Inflammatory macrophage treated with lipopolysaccharide for 1 hour (primary cell): ENCODE measurements at regions not wholly inside any gene's neighbourhood (a gene's known extent, or its start where the extent isn't known, plus 50 kb on each side); places are given as distances from the start of the nearest gene placed in this dataset.

Experiments
- DNase-seq, 2 donors: peaks; one replicate each; pipeline ENCODE4 v3.0.0-alpha.2; 2020 to 2022

DNA sequence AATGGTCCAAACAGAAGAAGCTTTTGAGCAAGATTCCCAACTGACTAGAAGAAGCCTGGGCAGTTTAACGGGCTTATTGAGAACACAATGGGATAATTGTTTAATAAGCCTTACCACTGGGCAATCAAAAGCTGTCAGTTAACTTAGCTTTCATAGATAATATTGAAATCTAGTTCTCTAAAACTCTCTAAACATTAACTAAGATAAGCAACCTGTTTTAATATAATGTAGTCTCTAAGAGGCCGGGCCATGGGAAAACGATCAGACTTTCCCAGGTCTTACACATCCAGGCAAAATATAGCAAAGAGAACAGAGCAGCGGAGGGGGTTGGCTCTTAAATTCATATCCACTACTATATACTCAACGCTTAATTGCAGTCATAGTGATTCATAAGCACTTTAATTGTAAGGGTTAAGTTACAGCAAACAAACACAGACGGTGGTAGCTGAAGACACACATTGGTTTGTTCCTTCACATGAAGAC is 128.0 kb upstream of the FAM83B start:
- no peak for DNase-seq

DNA sequence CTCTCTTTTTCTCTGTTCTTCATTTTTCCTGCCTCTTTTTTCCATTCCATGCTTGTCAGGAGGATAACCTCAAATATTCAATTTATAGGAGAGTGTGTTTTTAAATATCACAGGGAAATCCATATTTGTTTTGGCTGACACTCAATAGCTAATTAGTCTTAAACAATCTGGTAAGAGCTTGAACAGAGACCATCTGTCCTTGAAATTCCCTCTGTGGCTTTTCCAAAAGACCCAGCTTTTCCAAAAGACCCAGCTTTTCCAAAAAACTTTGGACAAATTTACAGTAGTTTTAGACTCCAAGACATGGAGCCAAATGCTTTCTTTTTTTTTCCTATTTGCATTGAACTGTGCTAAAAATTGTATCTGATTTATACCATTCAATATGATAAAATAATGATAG is 127.4 kb upstream of the FAM83B start:
- no peak for DNase-seq

DNA sequence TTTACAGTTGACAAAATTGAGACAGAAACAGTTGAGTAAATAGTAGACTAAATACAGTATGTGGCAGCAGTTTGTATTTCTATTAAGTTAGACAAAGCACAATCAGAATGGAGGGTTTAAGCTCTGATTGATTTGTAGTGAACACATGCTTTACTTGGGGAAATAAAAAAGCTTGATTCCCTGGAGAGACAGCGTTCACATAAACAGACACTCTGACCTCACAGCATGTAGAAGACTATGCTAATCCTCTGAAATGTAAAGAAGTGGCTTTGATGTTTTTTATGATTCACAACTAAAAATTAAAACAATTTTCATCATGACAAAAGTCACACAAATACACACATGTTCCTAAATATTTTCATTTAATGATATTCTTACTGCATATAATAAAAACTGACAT is 126.9 kb upstream of the FAM83B start:
- no peak for DNase-seq

DNA sequence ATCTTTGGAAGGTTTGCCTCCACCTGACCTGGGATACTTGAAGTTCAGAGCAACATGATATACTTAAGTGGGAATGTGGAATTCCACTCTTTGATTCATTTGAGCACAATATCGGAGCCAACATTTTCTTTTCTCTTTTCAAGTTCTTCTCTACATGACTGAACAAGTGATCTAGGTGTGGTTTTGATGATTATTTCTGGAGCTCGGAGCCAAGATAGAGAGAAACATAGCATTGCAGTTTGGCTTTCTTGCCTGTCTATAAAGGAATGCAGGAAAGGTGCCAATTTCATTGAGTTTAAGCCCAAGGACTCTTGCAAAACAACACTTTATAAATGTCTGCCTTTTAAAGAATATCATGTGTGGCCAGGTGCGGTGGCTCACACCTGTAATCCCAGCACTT is 124.2 kb upstream of the FAM83B start:
- DNase-seq: no peak

DNA sequence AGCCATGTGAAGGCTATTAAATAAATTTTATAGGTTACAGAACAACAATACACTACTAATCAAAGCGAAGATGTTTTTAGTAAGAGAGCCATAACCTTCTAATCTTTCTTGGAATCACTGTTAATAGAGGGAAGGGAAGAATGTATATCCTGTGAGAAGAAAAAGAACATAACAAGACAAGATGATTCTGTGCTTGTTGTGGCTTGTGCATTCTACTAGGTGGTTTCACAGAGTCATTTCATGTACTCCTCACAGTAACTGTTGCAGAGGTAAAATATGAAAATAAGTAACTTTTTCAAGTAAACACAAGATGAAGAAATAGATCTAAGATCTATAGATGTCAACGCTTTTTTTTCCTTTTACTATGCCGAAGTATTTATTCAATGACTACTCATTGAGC is 116.9 kb upstream of the FAM83B start:
- no peak for DNase-seq

DNA sequence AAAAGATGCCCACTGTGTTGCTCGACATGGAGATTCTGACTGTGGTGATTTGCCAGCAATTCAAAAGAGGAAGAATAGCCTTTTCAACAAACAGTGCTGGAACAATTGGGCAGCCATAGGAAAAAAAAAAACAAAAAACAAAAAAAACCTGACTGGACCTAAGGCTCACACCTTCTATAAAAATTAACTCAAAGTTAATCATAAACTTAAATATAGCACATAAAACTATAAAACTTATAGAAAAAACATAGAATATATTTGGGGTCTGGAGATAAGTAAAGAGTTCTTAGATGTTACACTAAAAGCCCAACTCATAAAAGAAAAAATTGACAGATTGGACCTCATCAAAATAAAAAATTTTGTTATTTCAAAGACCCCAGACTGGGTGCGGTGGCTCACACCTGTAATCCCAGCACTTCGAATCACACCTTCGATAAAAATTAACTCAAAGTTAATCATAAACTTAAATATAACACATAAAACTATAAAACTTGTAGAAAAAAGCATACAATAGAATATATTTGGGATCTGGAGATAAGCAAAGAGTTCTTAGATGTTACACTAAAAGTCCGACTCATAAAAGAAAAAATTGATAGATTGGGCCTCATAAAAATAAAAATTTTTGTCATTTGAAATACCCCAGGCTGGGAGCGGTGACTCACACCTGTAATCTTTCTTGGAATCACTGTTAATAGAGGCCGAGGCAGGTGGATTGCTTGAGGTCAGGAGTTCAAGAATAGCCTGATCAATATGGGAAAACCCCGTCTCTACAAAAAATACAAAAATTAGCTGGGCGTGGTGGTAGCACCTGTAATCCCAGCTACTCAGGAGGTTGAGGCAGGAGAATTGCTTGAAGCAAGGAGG is 115.6 kb upstream of the FAM83B start:
- DNase-seq: no peak

DNA sequence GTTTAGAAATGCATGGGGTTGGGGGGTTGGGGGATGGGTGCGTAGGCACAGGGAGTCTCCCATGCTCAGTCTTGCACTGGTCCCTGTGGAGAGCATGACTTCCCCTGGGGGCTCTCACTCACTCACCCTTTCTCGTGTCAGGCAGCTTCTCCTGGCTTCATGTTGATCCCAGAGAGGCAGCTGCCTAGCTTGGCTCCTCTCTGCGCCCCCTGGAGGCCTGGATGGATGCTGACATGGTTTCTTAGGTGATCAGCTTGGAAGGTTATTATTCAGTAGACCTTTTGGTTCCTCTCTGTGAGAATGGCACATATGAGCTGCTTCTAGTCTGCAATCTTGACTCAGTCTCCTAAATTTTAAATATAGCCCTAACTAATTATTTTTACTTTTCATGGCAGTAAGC is 109.3 kb upstream of the FAM83B start:
- DNase-seq: no peak

DNA sequence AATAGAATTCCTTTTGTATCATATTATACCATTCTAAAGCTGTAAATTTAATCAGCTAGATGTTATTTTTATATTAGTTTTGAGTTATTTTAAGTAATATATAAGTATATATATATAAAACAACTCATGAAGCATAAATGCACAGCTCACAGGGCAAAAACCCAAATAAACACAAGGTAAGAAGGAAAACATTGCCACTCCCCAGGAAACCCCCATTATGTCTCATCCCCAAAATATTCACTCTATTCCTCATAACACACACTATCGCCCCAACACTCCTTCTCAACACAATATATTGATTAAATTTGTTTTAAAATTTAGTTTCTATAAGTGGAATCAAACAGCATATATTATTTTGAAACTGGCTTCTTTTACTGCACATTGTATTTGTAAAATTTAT is 98.6 kb upstream of the FAM83B start:
- DNase-seq: no peak

DNA sequence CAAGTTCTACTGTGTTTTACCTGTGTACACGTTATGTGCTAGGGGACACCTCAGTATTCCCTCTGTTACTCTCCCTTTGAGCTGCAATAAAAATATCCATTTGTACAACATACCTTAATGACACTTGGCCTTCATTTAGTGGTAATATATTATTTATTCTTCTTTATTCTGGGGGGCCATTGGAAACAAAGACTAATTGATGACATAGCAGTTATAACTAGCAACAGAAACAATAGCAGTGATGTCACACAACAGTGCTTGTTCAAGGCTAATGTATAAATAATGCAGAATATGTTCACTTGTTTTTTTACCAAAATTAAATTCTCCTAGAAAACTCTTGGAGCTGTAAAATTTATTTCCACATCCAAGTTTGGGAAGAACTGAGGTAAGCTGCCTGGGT is 92.2 kb upstream of the FAM83B start:
- DNase-seq: no peak

DNA sequence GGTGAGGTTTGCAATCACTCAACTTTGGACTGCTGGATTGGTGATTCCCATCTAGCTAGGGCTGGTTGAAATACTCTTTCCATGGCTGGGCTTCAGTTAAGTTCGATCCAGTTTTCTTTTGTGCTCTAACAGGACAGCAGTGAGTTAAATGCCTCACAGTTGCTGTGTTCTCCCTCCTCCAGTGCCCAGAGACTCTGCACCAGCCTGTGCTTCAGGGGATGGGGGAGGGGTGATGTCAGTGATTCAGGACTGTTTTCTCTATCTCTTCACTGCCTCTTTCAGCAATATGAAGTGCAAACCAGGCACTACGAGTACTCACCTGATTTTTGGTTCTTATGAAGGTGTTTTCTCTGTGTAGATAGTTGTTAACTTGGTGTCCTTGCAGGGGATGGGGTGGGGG is 88.2 kb upstream of the FAM83B start:
- no peak for DNase-seq

DNA sequence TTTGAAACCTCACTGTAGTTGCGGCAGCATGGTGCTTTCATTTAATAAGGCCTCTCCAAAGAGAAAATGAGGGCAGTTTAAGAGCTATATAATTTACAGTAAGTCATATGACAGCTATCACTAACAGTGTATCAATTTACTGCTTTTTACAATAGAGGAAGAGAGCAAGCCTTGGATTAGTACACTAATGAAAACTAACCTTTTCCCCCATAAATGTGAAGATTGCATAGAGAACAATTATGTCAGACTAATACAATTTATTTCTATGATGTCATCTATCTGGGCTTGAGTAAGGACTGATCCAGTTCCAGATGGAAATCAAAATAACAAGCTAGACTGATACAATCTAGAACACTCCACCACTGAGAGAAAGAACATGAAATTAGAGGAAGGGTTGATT is 78.1 kb upstream of the FAM83B start:
- no peak for DNase-seq

DNA sequence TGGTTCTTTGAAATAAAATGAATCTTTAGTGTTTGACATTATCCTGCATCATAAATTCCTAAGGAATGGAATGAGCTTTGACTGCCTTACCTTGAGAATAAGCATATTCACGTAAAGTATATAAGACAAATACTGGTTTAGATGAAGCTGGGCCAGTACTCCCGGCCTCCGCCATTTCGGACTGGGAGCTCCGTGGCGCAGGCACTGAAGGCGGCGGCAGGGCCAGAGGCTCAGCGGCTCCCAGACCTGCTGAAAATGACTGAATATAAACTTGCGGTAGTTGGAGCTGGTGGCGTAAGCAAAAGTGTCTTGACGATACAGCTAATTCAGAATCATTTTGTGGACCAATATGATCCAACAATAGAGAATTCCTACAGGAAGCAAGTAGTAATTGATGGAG is 76.2 kb upstream of the FAM83B start:
- DNase-seq: no peak

DNA sequence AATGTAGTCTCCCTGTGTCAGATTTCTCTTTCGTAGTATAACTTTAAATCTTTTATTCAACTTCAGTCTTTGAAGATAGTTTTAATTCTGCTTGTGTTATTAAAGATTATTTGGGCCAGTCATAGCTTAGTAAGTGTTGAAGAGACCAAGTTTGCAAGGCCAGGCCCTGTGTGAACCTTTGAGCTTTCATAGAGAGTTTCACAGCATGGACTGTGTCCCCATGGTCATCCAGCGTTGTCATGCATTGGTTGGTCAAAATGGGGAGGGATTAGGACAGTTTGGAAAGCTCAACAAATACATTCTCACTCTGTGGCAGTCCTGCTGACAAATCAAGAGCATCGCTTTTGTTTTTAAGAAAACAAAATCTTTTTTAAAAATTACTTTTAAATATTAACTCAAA is 74.6 kb upstream of the FAM83B start:
- DNase-seq: no peak

DNA sequence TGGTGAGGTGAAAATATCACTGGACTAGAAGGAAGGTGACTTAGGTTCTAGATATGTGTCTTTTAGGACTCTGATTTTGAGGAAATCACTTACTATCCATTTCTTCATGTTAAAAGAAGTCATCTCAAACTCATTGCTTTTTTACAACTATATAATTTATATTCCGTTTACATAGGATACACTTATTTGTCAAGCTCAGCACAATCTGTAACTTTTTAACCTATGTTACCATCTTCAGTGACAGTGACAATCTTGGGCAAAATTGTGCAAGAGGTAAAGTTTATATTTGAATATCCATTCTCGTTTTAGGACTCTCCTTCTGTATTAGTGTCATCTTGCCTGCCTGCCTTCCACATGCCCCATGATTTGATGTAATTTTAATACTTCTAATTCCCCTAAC is 74.0 kb upstream of the FAM83B start:
- DNase-seq: no peak

DNA sequence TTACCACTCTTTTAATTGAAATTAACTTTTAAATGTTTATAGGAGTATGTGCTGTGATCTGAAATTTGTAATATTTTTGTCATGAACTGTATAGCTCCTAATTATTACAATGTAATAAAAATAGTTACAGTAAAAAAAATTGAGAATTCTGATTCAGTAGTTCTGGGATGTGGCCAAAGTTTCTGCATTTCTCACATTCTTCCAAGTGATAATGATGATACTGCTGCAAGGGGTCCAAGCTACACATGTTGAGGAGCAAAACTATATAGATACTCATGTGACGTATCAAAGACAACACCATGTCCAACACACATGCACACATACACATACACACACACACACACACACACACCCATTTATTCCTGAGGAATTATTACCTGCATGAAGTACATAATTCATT is 71.0 kb upstream of the FAM83B start:
- DNase-seq: no peak

DNA sequence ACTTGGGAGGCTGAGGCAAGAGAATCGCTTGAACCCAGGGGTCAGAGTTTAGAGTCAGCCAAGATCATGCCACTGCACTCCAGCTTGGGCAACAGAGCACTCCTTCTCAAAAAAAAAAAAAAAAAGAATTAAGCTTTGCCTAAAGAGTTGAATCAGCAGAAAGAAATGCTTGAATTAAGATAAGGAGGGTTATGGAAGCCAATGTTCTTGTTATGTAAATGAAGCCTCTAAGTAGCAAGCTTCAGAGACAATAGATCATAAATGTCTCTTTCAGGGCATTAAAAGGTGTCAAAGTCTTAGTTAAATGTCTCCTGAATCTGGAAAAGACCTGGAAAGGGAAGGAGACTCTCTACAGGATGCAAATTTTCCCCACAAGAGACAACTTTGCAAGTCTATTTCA is 69.7 kb upstream of the FAM83B start:
- no peak for DNase-seq

DNA sequence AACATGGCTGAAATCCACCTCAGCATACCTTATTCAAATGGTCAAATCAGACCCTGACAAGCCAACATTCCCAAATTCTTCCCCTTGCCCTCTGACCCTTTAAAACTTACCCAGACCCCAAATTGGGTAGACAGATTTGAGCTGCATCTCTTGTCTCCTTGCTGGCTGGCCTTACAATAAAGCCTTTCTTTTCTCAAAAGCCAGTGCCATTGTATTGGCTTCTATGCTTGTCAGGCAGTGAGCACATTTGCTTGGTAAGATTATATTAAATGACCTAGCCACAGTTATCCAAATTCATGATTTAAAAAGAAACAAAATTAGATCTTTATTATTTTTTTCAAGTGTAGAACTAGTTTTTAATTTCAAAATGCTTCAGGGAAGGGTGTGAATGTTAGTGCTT is 67.8 kb upstream of the FAM83B start:
- no peak for DNase-seq

DNA sequence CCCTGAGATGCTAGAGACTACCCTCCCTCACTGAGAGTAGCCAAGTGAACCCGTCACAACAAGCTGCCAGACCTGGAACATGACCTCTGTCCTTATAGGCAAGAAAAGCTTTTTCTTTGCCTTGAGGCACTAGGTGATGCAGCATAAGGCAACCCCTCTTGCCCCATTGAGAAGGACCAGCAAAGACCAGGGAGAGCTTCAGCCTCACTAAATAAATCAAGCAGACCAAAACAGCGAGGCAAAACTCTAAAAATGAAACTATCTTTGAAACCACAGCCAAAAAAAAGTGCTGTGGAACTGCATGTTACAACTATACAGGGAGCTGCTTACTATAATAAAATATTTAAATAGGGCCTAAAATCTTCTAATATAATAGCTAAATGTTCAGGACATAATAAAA is 62.6 kb upstream of the FAM83B start:
- no peak for DNase-seq

DNA sequence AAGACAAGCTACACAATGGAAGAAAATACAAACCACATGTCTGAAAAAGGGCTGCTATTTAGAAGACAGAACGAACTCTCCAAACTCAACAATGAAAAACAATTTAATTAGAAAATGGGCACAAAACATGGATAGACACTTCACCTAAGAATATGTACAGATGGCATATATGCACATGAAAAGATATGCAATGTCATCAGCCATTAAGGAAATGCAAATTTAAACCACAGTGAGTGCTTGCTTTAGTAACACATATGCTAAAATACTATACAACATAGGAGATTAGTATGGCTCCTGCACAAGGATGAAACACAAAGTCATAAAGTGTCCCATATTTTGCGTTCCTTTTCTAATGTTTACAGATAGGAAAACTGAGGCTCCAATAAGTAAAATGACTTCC is 60.4 kb upstream of the FAM83B start:
- DNase-seq: no peak

DNA sequence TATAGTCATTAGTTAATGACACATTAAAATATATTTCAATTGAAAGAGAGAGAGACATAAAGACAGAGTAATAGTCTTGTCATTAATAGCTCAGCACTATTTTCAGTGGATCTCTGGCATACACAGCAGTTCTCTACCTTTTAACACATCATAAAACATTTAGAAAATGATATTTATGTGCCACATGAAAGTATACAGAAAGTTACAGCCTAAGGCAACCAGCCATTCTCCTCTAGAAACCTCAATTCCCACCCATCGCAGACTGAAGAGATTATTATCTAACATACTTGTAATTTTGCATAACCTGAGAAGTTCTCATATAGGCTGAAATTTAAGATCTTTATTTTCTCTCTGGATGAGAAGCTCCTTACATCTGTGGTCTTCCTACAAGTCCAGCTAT is 58.7 kb upstream of the FAM83B start:
- no peak for DNase-seq
